ENCODE measurements at regions not wholly inside any gene's neighbourhood (a gene's known extent, or its start where the extent isn't known, plus 50 kb on each side); places are given as distances from the start of the nearest gene placed in this dataset.

DNA sequence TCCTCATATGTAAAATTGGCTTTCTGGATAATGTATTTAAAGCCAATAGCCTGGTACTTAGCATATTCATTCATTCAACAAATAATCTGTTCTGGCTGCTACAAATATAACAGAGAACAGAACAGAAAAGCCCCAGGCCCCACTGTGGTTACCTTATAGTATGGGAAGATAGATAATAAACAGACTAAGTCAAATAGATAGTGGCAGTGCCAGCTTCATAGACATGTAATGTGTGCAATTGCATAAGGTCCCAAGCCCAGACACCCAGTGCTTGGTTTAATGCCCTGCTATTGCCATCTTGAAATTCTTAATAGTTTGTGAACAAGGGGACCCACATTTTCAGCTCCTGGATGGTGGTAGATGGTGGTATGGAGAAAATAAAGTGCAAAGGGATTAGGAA is 320.2 kb upstream of the USP15 start:
- H2AFZ ChIP-seq (ENCODE audit: low read depth, low read length), result no peak overlapping the region
- H3K9ac ChIP-seq (ENCODE audit: low read length), result no peak overlapping the region
- no peak overlapping the region for H3K4me2 ChIP-seq (ENCODE audit: low read length)
- no peaks in the 10 kb centered on the region for H4K20me1 ChIP-seq (ENCODE audit: insufficient read depth)
- no peaks in the 10 kb centered on the region for H3K27me3 ChIP-seq (ENCODE audit: insufficient read depth, low read depth, low read length)
- no peaks in the 10 kb centered on the region for H3F3A ChIP-seq (ENCODE audit: insufficient read depth, low read length, poor library complexity, severe bottlenecking)
- H3K79me2 ChIP-seq (replicated peaks; ENCODE audit: insufficient read depth, low read length), result no peaks in the 10 kb centered on the region
- H3K4me3 ChIP-seq (ENCODE audit: low read length), result no peak overlapping the region
- no peaks in the 10 kb centered on the region for H3K9me3 ChIP-seq (ENCODE audit: low read length)
- no peak for TF ChIP-seq TAF1 (IDR thresholded peaks at IDR 0.05; ENCODE audit: low read depth)
- TF ChIP-seq, protein P1, sequence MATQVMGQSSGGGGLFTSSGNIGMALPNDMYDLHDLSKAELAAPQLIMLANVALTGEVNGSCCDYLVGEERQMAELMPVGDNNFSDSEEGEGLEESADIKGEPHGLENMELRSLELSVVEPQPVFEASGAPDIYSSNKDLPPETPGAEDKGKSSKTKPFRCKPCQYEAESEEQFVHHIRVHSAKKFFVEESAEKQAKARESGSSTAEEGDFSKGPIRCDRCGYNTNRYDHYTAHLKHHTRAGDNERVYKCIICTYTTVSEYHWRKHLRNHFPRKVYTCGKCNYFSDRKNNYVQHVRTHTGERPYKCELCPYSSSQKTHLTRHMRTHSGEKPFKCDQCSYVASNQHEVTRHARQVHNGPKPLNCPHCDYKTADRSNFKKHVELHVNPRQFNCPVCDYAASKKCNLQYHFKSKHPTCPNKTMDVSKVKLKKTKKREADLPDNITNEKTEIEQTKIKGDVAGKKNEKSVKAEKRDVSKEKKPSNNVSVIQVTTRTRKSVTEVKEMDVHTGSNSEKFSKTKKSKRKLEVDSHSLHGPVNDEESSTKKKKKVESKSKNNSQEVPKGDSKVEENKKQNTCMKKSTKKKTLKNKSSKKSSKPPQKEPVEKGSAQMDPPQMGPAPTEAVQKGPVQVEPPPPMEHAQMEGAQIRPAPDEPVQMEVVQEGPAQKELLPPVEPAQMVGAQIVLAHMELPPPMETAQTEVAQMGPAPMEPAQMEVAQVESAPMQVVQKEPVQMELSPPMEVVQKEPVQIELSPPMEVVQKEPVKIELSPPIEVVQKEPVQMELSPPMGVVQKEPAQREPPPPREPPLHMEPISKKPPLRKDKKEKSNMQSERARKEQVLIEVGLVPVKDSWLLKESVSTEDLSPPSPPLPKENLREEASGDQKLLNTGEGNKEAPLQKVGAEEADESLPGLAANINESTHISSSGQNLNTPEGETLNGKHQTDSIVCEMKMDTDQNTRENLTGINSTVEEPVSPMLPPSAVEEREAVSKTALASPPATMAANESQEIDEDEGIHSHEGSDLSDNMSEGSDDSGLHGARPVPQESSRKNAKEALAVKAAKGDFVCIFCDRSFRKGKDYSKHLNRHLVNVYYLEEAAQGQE (IDR thresholded peaks at IDR 0.05; ENCODE audit: borderline replicate concordance), result no peak
- no peak for TF ChIP-seq POLR2AphosphoS5 (IDR thresholded peaks at IDR 0.05)
- TF ChIP-seq, protein P2, sequence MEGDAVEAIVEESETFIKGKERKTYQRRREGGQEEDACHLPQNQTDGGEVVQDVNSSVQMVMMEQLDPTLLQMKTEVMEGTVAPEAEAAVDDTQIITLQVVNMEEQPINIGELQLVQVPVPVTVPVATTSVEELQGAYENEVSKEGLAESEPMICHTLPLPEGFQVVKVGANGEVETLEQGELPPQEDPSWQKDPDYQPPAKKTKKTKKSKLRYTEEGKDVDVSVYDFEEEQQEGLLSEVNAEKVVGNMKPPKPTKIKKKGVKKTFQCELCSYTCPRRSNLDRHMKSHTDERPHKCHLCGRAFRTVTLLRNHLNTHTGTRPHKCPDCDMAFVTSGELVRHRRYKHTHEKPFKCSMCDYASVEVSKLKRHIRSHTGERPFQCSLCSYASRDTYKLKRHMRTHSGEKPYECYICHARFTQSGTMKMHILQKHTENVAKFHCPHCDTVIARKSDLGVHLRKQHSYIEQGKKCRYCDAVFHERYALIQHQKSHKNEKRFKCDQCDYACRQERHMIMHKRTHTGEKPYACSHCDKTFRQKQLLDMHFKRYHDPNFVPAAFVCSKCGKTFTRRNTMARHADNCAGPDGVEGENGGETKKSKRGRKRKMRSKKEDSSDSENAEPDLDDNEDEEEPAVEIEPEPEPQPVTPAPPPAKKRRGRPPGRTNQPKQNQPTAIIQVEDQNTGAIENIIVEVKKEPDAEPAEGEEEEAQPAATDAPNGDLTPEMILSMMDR (IDR thresholded peaks at IDR 0.05; ENCODE audit: poor library complexity, severe bottlenecking), result no peak
- no peak for TF ChIP-seq SMC3 (conservative IDR thresholded peaks at IDR 0.05; ENCODE audit: poor library complexity)
- no peak for TF ChIP-seq EP300 (conservative IDR thresholded peaks at IDR 0.05; ENCODE audit: poor library complexity, severe bottlenecking)
- no peak for TF ChIP-seq RAD21 (conservative IDR thresholded peaks at IDR 0.05)
- no peak for TF ChIP-seq EZH2 (IDR thresholded peaks at IDR 0.05; ENCODE audit: borderline replicate concordance, insufficient read depth, low read length, poor library complexity, severe bottlenecking)
- no peak for TF ChIP-seq MXI1 (conservative IDR thresholded peaks at IDR 0.05; ENCODE audit: poor library complexity, severe bottlenecking)
- no peaks in the 10 kb centered on the region for H3K36me3 ChIP-seq (ENCODE audit: insufficient read depth, low read length)
- no peaks in the 10 kb centered on the region for H3K9me2 ChIP-seq (ENCODE audit: insufficient read depth, low read length)
- H3K27ac ChIP-seq (ENCODE audit: low read length), result no peak overlapping the region

DNA sequence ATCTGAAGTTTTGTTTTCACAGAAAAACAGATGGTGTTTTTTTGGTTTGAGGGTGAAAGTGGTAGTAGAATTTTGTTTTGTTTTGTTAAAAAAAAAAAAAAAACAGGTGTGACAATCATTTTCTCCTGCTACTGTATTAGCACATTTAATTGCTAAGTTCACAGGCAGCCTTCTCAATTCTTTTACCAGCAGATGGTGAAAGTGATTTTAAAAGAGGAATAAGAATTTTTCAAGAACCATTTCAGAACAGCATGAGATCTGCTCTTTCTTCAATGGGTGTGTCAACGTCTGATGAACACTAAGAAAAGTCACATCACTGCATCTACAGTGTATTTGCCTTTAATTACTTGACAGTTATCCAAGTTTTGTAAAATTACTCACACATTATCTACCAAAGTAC is 303.7 kb upstream of the USP15 start:
- no peaks in the 10 kb centered on the region for H3K79me2 ChIP-seq (replicated peaks; ENCODE audit: insufficient read depth, low read length)
- no peak overlapping the region for H3K9ac ChIP-seq (ENCODE audit: low read length)
- H3F3A ChIP-seq (ENCODE audit: insufficient read depth, low read length, poor library complexity, severe bottlenecking), result no peaks in the 10 kb centered on the region
- H3K36me3 ChIP-seq (ENCODE audit: insufficient read depth, low read length), result no peaks in the 10 kb centered on the region
- H3K4me3 ChIP-seq (ENCODE audit: low read length), result no peak overlapping the region
- TF ChIP-seq MXI1 (conservative IDR thresholded peaks at IDR 0.05; ENCODE audit: poor library complexity, severe bottlenecking) (no peak), EP300 (conservative IDR thresholded peaks at IDR 0.05; ENCODE audit: poor library complexity, severe bottlenecking) (no peak), SMC3 (conservative IDR thresholded peaks at IDR 0.05; ENCODE audit: poor library complexity) (no peak), EZH2 (IDR thresholded peaks at IDR 0.05; ENCODE audit: borderline replicate concordance, insufficient read depth, low read length, poor library complexity, severe bottlenecking) (no peak), TAF1 (IDR thresholded peaks at IDR 0.05; ENCODE audit: low read depth) (no peak), POLR2AphosphoS5 (IDR thresholded peaks at IDR 0.05) (no peak), RAD21 (conservative IDR thresholded peaks at IDR 0.05) (no peak)
- TF ChIP-seq, protein P1 (IDR thresholded peaks at IDR 0.05; ENCODE audit: borderline replicate concordance), result no peak
- TF ChIP-seq, protein P2 (IDR thresholded peaks at IDR 0.05; ENCODE audit: poor library complexity, severe bottlenecking), result no peak
- no peak overlapping the region for H3K4me2 ChIP-seq (ENCODE audit: low read length)
- H3K27me3 ChIP-seq (ENCODE audit: insufficient read depth, low read depth, low read length), result no peaks in the 10 kb centered on the region
- no peaks in the 10 kb centered on the region for H4K20me1 ChIP-seq (ENCODE audit: insufficient read depth)
- no peak overlapping the region for H2AFZ ChIP-seq (ENCODE audit: low read depth, low read length)
- H3K9me2 ChIP-seq (ENCODE audit: insufficient read depth, low read length), result no peaks in the 10 kb centered on the region
- no peaks in the 10 kb centered on the region for H3K9me3 ChIP-seq (ENCODE audit: low read length)
- no peak overlapping the region for H3K27ac ChIP-seq (ENCODE audit: low read length)

All from neural cell (in vitro differentiated cells).